GM19467 (cell line): ENCODE measurements at regions not wholly inside any gene's neighbourhood (a gene's known extent, or its start where the extent isn't known, plus 50 kb on each side); places are given as distances from the start of the nearest gene placed in this dataset.

Experiments used
- ATAC-seq: cut with Tn5 transposase; IDR thresholded peaks from one replicate; pipeline ENCODE4 v1.9.1; 2021; ENCODE audit warnings: mild to moderate bottlenecking, moderate library complexity; ENCODE audit not compliant: unreplicated experiment

DNA sequence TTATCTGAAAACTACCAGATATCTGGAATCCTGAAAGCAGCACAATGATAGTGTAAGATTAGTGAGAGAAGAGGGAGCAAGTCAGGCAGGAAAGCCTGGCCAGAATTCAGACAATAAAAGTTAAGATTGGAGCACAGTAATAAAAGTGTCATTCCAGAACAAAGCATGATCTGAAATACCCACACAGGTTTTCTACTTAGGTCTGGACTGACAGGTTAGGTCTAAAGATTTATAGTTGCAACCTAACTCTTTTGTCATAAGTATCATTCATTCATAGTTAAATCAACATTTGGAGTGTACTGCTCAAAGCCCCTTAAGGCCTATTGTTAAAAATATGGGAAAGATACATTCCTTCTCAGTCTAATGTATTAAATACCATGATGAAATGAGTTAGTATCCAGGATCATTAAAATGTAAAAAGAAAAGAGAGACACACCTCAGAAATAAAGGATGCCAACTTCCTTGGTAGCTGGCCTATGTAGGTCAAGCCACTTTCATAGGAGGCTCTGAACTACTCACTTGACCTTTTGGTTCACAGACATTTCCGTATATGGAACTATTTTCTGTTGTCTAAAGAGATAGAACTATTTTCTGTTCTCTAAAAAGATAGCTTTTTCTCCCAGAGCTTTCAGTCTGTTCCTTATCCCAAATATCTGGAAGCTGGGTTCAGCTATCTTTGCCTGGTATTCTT lies 105.2 kb downstream of the FAS start:
- no peak for ATAC-seq

DNA sequence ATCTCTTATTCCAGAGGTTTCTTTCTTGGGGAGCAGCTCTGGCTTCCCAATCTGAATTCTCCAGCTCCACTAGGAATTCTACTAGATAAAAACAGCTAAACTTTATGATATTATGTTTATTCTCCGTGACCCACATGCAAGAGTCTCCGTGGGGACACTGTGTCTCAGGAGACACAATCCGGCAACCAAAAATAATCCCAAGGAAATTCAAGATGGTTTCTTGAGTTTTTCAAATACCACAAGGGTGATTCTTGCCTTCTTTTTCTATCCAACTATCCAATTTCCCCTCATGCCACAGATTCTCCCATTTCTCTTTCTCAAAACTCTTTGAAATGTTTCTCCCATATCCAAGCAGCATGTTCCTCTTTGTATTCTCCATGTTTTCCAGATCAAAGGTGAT lies 103.1 kb downstream of the FAS start:
- ATAC-seq = no peak

- ATAC-seq = no peak
Observed at GRCh38 chr10:89092981-89093380, 102.4 kb downstream of the FAS start.

- ATAC-seq = no peak
Observed at GRCh38 chr10:89092439-89092838, 101.8 kb downstream of the FAS start.

- no peak for ATAC-seq
Observed at GRCh38 chr10:89091496-89091895, 100.9 kb downstream of the FAS start.

DNA sequence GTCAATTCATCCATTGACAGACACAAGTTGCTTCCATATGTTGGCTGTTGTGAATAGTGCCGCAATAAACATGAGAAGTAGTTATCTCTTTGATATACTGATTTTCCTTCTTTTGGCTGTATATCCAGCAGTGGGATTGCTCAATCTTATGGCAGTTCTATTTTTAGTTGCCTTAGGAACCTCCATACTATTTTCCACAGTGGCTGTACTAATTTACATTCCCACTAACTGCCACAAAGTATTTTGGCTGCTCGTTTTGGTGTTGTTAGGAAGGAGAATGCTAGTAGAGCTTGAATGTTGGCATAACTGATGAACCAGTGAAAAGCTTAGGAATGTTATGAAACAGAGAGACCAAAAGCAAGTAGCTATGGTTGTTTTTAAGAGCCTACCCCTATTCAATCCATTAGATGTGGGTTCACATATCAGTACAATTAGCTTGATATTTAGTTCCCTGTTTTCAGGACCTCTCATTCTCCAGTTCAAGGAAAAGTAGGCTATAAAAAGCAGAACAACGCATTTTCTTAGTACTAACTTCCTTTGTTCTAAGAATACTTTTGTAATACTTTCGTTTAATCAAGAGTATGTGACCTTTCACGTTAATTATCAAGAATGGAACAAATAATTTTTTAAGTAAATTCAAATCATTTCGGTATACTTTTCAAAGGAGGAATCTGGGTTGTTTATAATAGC lies 100.3 kb downstream of the FAS start:
- no peak for ATAC-seq

DNA sequence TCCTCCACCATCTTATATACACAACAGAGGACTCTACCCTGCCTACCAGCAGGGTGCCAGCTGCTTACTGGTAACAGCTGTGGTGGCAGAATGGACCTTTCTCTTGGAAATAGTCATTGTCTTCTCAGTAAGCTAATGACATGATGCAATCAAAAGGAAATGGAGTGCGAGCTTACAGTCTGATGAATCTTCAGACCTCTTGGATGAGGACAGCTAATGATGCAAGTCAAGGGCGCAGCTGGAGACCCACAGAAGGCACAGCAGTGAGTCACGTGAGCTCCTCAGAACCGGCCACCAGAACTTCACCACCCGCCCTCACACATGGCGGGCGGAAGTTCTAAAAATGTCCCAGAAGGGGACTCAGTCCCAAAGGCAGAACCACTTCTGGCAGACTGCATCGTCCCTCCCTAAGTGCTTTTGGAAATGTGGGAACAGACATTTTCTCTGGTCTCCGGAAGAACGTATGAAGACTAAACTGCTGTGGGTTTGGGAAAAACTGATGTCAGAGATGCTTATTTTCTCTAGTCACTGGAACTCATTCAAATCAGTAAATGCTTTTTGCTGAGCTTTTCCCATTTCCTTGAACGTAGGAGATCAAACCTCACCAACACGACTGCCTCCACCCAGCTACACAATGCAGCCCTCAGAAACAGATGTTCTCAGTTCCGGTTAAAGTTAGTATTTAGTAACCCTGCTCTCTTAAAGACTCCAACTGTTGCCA lies 96.4 kb downstream of the FAS start:
- ATAC-seq = no peak

DNA sequence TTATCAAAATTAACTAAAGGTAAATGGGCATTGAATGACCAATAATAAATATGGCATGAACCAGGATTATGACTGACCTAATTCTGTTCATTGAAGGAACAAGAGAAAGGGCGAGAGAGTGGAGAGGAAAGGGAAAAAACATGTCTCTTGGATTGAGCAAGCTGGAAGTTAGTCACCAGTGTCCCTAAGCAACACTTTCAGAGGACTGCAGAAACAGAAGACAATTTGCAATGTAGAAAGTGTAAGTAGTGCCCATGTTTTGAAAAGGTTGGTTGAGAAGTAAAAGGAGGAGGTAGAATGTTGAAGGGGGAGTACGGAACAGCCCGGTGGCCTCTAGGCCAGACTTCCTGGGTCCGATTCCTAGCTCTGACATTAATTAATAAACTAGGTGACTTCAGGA lies 94.6 kb downstream of the FAS start:
- ATAC-seq = no peak

DNA sequence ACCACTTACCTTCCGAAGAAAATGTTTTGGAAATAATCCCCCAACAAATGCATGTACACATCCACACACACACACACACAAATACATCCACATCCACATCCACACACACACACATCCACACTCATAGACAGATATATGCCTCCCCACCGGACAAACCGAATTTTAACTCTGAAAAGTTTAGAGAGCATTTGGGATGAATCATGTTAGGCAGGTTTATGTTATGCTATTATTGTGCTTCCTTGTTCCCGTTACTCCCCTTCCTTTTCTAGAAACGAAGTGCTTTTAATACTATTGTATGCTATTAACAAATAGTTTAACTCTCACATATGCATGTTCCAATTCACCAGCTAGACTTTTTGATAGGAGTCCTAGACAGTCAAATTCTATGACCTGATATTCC lies 91.5 kb downstream of the FAS start:
- ATAC-seq = no peak

DNA sequence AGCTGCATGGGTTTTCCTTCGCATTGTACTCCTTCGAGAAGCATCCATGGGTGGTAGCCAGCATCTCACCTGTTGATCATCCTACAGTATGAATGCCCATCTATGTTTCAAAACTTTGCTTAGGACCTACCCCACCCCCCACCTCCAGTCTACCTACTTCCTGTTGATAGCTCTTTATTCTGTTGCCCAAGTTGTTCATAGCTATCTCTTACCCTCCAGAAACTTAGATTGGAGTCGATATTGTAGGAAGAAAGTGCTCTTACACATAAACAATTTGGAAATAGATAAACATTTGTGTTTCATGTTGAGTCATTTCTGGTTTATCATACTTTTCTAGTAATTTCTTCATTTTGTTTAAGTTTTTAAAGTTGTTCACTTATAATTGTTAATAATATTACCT lies 90.1 kb downstream of the FAS start:
- ATAC-seq = no peak

DNA sequence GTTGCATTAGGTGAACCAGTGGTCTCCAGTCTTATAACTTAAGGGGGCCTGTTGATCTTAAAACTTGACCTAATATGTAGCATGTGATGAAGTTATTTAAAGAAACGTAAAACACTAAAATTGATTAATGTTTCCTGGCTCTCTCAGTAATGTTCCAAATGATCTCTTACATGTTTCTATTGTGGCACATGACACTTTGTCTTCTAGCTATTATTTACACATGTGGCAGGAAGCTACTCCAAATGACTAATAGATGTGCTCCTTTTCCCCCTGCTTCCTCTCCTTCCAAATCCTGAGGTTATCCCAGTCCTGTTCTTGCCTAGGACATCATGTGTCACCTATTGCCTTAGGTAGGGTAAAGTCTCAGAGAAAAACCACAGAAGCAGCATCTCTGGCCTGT lies 89.4 kb downstream of the FAS start:
- ATAC-seq = no peak

DNA sequence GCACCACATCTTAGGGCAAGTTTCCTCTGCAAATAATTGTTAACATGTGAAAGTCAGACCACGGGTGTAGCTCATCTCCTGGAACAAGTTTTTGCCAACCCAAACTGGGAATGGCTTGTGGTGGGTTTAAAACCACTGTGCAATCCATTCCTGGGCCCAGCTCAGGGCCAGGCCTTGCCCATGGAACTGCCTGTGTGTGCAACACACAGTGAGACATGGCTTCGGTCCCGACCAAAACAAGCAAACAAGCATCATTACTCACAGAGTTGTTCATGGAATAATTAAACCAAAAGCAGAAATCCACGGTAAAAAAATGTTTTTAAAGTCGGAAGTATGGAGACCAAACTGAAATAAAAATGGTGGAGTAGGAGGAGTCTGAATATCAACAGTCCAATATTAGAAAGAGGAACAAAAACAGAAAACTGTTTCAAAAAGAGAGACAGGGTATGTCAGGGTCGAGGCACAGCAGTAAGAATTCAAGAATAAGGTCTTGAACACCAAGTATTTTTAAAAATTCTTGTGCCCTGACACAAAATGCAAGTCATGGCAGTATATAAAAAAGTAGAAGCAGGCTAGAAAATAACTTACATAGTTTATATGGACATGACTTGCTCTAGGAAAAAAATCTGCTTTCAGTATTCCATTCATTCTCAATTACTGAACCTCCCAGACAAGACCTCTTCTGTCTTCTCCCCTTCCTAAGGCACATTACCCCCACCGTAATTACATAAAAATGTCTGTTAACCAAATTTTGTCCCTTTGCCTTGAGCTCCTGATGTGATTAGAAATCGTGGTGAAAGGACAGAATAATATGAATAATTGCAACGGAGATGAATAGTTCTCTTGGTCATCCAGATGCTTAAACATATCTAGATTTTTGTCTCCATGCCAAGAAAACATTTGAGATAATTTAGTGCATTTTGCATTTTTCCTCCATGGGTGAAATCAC lies 88.4 kb downstream of the FAS start:
- no peak for ATAC-seq

- no peak for ATAC-seq
Observed at GRCh38 chr10:89076120-89076519, 85.5 kb downstream of the FAS start.

DNA sequence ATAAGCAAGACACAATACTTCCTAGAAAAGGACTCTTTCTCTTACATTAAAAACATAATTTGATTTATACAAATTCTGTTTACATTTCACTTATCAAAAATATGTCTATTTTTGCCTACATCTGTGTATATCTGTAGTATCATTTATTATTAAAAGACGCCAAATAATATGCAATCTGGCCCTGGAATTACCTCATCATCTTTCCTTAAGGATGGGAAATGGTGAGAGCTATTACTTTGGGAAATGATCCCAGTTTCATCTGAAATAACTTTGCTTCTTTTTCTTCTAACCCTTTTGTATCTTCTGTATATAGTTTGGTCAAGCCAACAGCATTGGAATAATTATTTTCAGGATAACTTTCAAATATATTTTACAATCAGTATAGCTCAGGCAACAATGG lies 85.0 kb downstream of the FAS start:
- no peak for ATAC-seq

DNA sequence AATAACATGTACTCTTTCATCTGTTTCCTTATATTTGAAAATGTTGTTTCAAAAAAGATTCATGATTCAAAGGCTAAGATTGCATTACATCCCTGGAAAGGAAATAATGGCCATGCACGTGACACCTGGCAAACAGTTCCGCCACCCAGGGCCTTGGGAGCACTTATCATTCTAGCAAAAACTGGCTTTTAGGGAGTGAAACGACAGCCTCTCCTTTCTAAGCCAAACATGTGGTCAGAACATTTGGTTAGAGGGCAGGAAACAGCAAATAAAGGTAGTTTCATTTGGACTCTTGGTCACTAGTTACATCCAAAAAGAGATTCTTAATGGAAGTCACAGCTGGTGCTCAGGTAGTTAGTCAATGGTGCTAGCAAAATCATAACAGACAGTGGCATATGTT lies 83.5 kb downstream of the FAS start:
- no peak for ATAC-seq

DNA sequence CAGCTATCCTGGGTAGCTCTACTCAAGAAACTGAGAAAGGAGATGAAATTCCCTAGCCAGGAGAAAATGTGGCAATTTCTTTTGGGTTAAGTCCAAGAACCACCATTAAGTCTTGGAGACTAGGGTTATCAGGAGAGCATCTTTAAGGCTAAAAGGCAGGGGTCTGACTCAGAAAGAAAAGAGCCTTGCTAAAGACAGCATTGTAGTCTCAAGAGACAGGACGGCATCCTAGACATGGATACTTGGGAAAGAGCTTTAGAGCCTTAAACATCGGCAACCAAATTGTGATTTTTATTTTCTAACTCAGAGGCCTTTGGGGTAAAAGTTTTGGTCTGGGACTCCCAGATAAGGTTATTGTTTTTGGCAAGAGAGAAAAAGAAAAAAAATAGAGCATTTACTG lies 83.1 kb downstream of the FAS start:
- no peak for ATAC-seq

- no peak for ATAC-seq
Observed at GRCh38 chr10:89069589-89069988, 79.0 kb downstream of the FAS start.
